HG03280 (cell line): ENCODE measurements at regions not wholly inside any gene's neighbourhood (a gene's known extent, or its start where the extent isn't known, plus 50 kb on each side); places are given as distances from the start of the nearest gene placed in this dataset.

ENCODE experiments used
- ATAC-seq: cut with Tn5 transposase; IDR thresholded peaks from one replicate; pipeline ENCODE4 v1.9.1; 2021; ENCODE audit warnings: mild to moderate bottlenecking, moderate library complexity; ENCODE audit not compliant: unreplicated experiment

GRCh38 chr10:44064987-44065787 is 319.7 kb downstream of the CXCL12 start:
- no peak for ATAC-seq

- ATAC-seq: no peak
Observed at GRCh38 chr10:44064317-44064716, 320.6 kb downstream of the CXCL12 start.

- ATAC-seq: no peak
Observed at GRCh38 chr10:44063686-44064085, 321.2 kb downstream of the CXCL12 start.

GRCh38 chr10:44060719-44061118 is 324.2 kb downstream of the CXCL12 start:
- ATAC-seq: no peak

- no peak for ATAC-seq
Observed at GRCh38 chr10:44060221-44060620, 324.7 kb downstream of the CXCL12 start.

- no peak for ATAC-seq
Observed at GRCh38 chr10:44058259-44058658, 326.6 kb downstream of the CXCL12 start.

- ATAC-seq: no peak
Observed at GRCh38 chr10:44056967-44057805, 327.7 kb downstream of the CXCL12 start.

- ATAC-seq: no peak
Observed at GRCh38 chr10:44056206-44056605, 328.7 kb downstream of the CXCL12 start.

GRCh38 chr10:44054046-44054445 is 330.9 kb downstream of the CXCL12 start:
- ATAC-seq: no peak

GRCh38 chr10:44053391-44053790 is 331.5 kb downstream of the CXCL12 start:
- ATAC-seq: no peak

GRCh38 chr10:44051584-44052385 is 333.1 kb downstream of the CXCL12 start:
- ATAC-seq: no peak

- ATAC-seq: no peak
Observed at GRCh38 chr10:44051091-44051490, 333.8 kb downstream of the CXCL12 start.

- ATAC-seq: no peak
Observed at GRCh38 chr10:44049301-44050015, 335.4 kb downstream of the CXCL12 start.

- ATAC-seq: no peak
Observed at GRCh38 chr10:44047361-44047760, 337.5 kb downstream of the CXCL12 start.

GRCh38 chr10:44046605-44047004 is 338.3 kb downstream of the CXCL12 start:
- ATAC-seq: no peak

GRCh38 chr10:44045020-44045419 is 339.9 kb downstream of the CXCL12 start:
- ATAC-seq: no peak

- no peak for ATAC-seq
Observed at GRCh38 chr10:44044549-44044948, 340.3 kb downstream of the CXCL12 start.

- ATAC-seq: no peak
Observed at GRCh38 chr10:44043646-44044375, 341.1 kb downstream of the CXCL12 start.

- ATAC-seq: no peak
Observed at GRCh38 chr10:44042926-44043602, 341.8 kb downstream of the CXCL12 start.
